GM18511 (cell line): ENCODE measurements at regions not wholly inside any gene's neighbourhood (a gene's known extent, or its start where the extent isn't known, plus 50 kb on each side); places are given as distances from the start of the nearest gene placed in this dataset.

Source experiments
- ATAC-seq: cut with Tn5 transposase; IDR thresholded peaks from one replicate; pipeline ENCODE4 v1.9.1; 2021; ENCODE audit warnings: mild to moderate bottlenecking, moderate library complexity; ENCODE audit not compliant: unreplicated experiment

- ATAC-seq = no peak
Measured at GRCh38 chr4:127151941-127152340, 480.8 kb upstream of the INTU start.

DNA sequence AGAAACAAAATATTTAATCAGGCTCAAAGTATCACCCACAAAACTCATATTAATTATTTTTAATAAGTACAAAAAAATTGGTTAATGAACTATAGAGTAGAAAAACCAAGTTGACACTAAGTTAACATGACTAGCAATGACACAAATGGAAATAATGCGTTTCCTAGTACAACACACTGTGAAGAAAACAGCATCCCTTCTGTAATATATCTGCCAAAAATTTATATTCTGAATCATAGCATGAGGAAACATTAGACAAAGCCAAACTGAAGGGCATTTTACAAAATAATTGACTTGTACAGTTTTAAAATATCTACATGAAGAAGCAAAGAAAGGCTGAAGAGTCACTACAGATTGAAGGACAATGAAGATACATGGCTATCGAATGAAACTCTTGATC is 477.6 kb upstream of the INTU start:
- no peak for ATAC-seq

- ATAC-seq = no peak
Measured at GRCh38 chr4:127155555-127155954, 477.2 kb upstream of the INTU start.

GRCh38 chr4:127162741-127163140 is 470.0 kb upstream of the INTU start:
- no peak for ATAC-seq

GRCh38 chr4:127165971-127166370 is 466.8 kb upstream of the INTU start:
- no peak for ATAC-seq

DNA sequence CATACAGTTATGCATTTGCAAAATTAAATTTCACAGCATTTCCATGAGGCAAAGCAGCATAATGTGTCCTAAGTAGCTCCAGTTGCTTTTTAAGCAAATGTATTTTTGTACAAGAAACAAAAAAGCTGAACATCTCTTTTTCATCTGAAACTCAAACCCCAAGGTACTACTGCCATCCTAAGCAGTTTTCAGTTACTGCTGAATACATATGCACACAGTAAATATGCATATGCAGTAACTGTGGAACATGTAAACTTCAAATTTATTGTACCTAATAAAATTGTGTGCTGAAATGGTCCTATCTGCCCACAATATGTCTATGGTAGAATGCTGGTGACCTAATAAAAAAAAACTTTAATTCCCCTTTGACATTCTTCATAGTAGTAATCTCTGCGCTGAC is 458.6 kb upstream of the INTU start:
- ATAC-seq = no peak

DNA sequence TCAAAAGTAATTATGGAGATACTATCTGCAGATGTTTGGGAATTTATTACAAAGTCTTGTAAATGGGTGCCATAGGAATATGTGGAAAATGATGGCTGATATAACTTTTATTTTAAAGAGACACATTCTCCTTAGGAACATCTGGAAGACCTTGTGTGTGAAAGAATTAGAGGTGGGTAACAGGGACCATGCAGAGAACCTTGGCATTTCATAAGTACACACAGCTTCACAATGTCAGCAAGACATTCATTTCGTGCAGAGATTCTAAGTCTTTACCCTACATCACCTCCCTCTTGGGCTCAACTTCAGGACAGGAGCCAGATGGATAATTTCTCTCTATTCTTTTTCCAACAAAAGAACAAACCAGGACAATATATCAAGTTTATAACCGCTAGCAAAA is 458.1 kb upstream of the INTU start:
- ATAC-seq = no peak

GRCh38 chr4:127179256-127180087 is 453.3 kb upstream of the INTU start:
- ATAC-seq = no peak

DNA sequence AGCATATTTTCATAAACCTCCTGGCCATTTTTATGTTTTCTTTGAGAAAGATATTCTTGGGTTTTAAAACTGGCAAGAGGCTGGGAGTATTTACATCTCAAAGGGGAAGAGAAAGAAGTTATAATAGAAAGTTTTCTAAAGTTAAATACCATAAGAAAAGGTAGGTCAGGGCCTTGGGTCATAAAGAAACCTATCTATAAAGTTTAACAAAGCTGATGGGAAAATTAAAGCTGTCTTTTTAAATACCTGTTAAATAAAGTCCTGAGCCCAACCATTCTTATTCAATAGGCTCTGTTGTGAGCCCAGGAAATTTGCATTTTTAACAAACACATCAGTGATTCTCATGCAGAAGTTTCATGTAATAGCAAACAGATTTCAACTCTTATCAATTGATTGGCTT is 451.8 kb upstream of the INTU start:
- ATAC-seq = no peak

- ATAC-seq = no peak
Measured at GRCh38 chr4:127182687-127183086, 450.1 kb upstream of the INTU start.

DNA sequence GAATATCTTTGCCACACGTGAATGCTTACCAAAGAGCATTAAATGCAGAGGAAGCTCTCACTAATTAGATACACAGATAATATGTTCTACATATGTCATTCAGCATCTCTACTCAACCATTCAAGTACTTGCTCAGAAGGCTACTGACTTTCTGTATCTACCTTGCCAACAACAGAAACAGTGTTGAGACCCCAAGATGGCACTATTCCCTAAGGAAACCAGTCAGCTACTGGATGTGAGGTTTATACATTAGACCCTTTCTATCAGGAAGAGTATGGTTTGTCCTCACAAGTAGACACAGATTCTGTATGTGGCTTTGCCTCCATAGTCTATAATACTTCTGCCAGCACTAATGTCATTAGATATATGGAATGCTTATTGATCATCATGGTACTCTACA is 443.9 kb upstream of the INTU start:
- ATAC-seq = no peak

DNA sequence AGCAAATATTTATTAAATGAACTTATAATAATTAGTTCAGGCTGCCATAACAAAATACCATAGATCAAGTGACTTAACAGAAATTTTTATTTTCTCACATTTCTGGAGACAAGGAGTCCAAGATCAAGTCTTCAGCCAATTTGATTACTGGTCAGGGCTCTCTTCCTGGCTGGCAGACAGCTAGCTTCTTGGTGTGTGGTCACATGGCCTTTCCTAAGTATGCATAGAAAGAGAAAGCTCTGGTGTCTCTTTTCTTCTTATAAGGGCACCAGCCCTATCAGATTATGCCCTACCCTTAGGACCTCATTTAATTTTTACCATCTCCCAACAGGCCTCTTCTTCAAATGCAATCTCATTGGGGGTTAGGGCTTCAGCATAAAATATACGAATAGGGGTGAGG is 438.5 kb upstream of the INTU start:
- ATAC-seq = no peak

DNA sequence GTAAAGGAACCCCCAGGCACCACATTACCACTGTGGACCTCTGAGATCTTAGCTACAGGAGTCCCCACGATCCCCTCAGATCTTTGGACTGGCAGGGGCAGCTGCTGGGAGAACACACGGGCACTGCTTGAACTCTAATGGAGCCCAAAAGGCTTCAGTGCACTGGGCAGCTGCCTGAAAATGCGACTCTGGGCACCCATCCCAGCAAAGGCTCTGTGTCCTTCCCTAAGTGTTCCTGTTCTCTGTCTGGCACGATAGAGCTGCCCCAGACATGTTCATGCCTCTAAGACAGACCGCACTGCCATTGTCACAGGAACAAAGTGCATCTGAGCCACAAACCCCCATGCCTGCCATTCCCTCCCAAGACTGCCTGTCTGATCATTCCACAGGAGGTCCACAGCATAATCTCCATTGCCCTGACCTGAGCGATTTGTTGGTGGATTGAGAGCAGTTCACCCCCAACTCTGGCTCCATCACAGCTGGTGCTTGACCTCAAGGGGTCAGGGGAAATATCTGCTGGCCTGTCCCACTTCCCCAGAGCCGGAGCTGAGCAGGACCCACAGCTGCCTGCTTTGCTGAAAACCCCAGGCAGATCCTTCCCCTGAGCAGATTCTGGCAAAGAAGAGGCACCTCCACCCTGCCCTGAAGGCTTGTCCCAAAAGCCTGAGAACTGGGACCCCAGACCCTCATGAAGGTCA is 436.0 kb upstream of the INTU start:
- no peak for ATAC-seq

DNA sequence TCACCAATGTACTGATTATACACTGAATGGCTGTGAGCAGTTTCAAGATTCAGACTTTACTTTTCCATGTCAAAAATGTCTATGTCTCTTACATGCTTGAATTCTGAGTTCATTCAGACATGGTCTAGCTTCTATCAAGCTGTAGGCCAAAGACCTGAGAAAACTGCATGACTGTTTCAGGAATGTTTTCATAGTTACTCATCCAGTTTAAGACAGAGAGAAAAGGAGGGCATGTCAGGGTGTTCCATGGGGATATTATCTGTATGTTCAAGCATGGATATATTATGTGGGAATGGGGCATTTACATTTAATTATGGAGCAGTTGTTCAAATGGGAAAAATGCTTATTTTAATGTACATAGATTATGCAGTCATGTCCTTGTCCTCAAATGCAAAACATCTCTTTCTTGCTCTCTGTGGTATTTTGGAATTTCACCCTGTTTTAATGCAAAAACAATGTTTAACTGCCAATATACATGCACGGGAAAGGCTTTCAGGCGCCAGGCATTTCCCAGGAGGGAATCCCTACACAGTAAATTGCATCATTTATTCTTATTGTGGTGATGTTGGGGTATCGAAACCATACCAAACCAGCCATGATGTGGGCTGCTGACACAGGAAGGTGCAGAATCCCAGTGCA is 429.1 kb upstream of the INTU start:
- ATAC-seq = no peak

DNA sequence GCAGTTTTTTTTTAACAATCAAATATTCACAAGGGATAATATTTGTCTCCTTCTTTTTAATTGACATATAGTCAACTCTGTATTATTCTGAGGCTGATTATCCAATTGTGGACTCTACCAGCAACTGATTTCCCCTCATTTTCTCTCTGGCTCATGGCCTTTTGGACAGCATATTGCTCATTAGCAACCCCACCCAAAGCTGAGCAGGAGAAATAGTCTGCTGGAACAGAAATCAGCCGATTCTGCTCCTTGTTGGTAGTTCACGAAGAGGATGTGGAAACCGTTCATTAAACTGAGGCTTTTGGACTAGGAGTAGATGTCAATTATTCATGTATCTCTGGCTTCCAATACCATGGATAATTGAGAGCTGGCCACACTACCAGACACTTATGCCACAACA is 428.4 kb upstream of the INTU start:
- ATAC-seq = no peak

GRCh38 chr4:127209580-127210095 is 423.1 kb upstream of the INTU start:
- no peak for ATAC-seq

GRCh38 chr4:127210893-127211649 is 421.7 kb upstream of the INTU start:
- no peak for ATAC-seq

DNA sequence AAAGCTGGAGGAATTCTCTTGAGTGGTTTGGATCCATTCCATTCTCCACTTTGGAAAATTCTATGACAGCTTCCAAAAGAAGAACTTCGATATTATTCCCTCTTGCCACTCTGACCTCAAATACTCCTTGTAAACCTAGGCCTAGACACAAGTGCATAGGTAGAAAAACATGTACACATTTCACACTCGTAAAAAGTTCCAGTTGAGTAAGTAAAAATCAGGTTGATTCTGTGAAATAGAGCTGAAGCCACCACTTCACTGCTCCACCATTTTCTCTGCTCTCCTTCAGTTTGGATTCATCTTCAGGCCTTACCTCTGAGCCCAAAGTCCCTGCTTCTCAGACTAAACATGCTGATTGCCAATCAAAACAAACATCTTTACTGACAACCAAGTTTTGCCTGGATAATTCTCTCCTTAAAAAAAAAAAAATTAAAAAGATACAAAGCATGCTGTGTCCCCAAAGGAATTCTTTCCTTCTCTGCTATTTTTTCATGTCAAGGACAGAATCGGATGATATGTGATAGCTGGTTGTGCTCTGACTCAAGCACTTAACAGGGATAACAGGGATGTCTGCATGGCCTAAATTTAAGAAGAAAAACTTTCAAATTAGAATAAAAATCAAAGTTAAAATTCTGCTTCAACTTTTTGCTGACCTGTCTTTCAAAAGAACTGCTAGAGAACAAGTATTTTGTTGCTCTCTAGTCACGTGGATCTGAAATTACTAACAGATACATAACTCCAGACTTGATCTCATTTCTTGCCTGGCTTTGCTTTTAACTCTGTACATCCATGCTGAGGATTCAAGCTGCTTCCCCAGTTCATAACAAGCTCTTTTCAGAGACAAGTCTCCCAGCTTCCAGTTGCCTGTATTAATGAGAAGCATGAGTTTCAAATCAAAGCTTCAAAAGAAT is 420.9 kb upstream of the INTU start:
- no peak for ATAC-seq

DNA sequence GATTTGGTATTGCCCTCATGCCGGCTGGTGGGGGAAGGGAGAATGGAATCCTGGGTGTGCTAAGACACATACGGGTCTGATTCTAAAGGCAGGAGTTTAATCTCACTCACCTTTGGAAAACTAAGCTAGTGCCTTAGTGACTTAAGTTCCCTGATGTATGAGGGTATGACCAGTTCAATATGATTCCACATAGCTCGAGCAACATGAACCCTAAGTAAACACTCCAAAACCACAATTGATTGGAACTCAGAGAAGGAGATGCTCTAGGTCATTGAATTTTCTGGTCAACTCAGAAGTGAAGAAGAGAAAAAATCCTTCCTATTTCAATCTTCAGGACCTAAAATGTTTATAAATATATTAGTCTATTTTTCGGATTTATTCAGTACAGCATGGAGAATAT is 420.1 kb upstream of the INTU start:
- no peak for ATAC-seq

GRCh38 chr4:127214016-127214415 is 418.7 kb upstream of the INTU start:
- no peak for ATAC-seq
